ENCODE measurements at regions not wholly inside any gene's neighbourhood (a gene's known extent, or its start where the extent isn't known, plus 50 kb on each side); places are given as distances from the start of the nearest gene placed in this dataset.

- H3K27me3 ChIP-seq: no peaks in the 10 kb centered on the region
- no peaks in the 10 kb centered on the region for H3K36me3 ChIP-seq
- H3K9me3 ChIP-seq: no peaks in the 10 kb centered on the region
- ATAC-seq (no peak), DNase-seq (peak in 2 of 4 donors; percentile 50 to 62)
- H3K4me1 ChIP-seq: peaks cover 0 to 6% of the 10 kb centered on the region in 2 donors
- no peak for TF ChIP-seq CTCF (IDR thresholded peaks at IDR 0.05)
- no peak overlapping the region for H3K27ac ChIP-seq
- H3K4me3 ChIP-seq: no peak overlapping the region
- intact Hi-C loops (cut with DNase I): no loop called here
Measured at GRCh38 chr11:110801328-110801727, 89.1 kb upstream of the ARHGAP20 start.

- Histone ChIP-seq H3K36me3 (no peaks in the 10 kb centered on the region), H3K27me3 (no peaks in the 10 kb centered on the region), H3K9me3 (no peaks in the 10 kb centered on the region), H3K27ac (peak overlapping the region in 1 of 2 donors; percentile 65), H3K4me3 (no peak overlapping the region), H3K4me1 (peaks cover 0 to 6% of the 10 kb centered on the region in 2 donors)
- ATAC-seq (no peak), DNase-seq (no peak)
- no peak for TF ChIP-seq CTCF (IDR thresholded peaks at IDR 0.05)
- intact Hi-C loops (cut with DNase I): no loop called here
Measured at GRCh38 chr11:110798201-110798900, 86.1 kb upstream of the ARHGAP20 start.

- peaks cover 0 to 6% of the 10 kb centered on the region in 2 donors for H3K4me1 ChIP-seq
- H3K9me3 ChIP-seq: no peaks in the 10 kb centered on the region
- intact Hi-C loops (cut with DNase I): no loop called here
- no peak overlapping the region for H3K4me3 ChIP-seq
- H3K36me3 ChIP-seq: no peaks in the 10 kb centered on the region
- TF ChIP-seq CTCF (IDR thresholded peaks at IDR 0.05): no peak
- ATAC-seq (peak; percentile 71), DNase-seq (no peak)
- H3K27me3 ChIP-seq: no peaks in the 10 kb centered on the region
- peak overlapping the region in 1 of 2 donors; percentile 65 for H3K27ac ChIP-seq
Measured at GRCh38 chr11:110797453-110797852, 85.2 kb upstream of the ARHGAP20 start.

GRCh38 chr11:110795112-110795624 is 82.9 kb upstream of the ARHGAP20 start:
- no peak for TF ChIP-seq CTCF (IDR thresholded peaks at IDR 0.05)

GRCh38 chr11:110793556-110793955 is 81.3 kb upstream of the ARHGAP20 start:
- Histone ChIP-seq H3K27ac (no peak overlapping the region), H3K36me3 (no peaks in the 10 kb centered on the region), H3K4me3 (no peak overlapping the region), H3K4me1 (peaks cover 0 to 6% of the 10 kb centered on the region in 2 donors), H3K27me3 (no peaks in the 10 kb centered on the region), H3K9me3 (no peaks in the 10 kb centered on the region)
- ATAC-seq (no peak), DNase-seq (no peak)
- intact Hi-C loops (cut with DNase I): no loop called here
- TF ChIP-seq CTCF (IDR thresholded peaks at IDR 0.05): no peak

More at GRCh38 chr11:110795112-110795624, 82.9 kb upstream of the ARHGAP20 start:
- H3K27ac ChIP-seq: no peak overlapping the region
- no peaks in the 10 kb centered on the region for H3K27me3 ChIP-seq
- intact Hi-C loops (cut with DNase I): no loop called here
- no peak for ATAC-seq
- peaks cover 0 to 6% of the 10 kb centered on the region in 2 donors for H3K4me1 ChIP-seq
- DNase-seq: no peak
- H3K4me3 ChIP-seq: no peak overlapping the region
- no peaks in the 10 kb centered on the region for H3K9me3 ChIP-seq
- no peaks in the 10 kb centered on the region for H3K36me3 ChIP-seq
